Liver (tissue), 8 donors: ENCODE measurements at regions not wholly inside any gene's neighbourhood (a gene's known extent, or its start where the extent isn't known, plus 50 kb on each side); places are given as distances from the start of the nearest gene placed in this dataset.

Source experiments
- DNase-seq: peaks from one replicate; pipeline ENCODE4 v3.0.0-alpha.2; 2017; ENCODE audit warnings: low spot score
- H3K27ac ChIP-seq, 2 donors: one replicate each; pipeline ENCODE4 v1.7.0; 2013; ENCODE audit warnings: inconsistent platforms in 2 of 2, low read length in 2 of 2, control low read depth in 1 of 2, low read depth in 1 of 2, mild to moderate bottlenecking in 1 of 2
- H3K27me3 ChIP-seq, 4 donors: one replicate each; pipeline versions ENCODE4 v1.6.1 to v1.7.0; 2013; ENCODE audit warnings: low read length in 3 of 4, inconsistent platforms in 1 of 4, mild to moderate bottlenecking in 1 of 4, moderate library complexity in 1 of 4; ENCODE audit not compliant: control insufficient read depth in 4 of 4, insufficient read depth in 4 of 4
- H3K36me3 ChIP-seq, 4 donors: one replicate each; pipeline versions ENCODE4 v1.6.1 to v1.7.0; 2013; ENCODE audit warnings: low read length in 3 of 4, mild to moderate bottlenecking in 3 of 4, low read depth in 1 of 4, moderate library complexity in 1 of 4; ENCODE audit not compliant: control insufficient read depth in 4 of 4, insufficient read depth in 3 of 4
- H3K4me1 ChIP-seq, 4 donors: one replicate each; pipeline versions ENCODE4 v1.6.1 to v1.7.0; 2013; ENCODE audit warnings: low read length in 3 of 4, mild to moderate bottlenecking in 3 of 4, moderate library complexity in 1 of 4; ENCODE audit not compliant: control insufficient read depth in 4 of 4, insufficient read depth in 4 of 4
- H3K4me3 ChIP-seq, 3 donors: one replicate each; pipeline versions ENCODE4 v1.6.1 to v1.7.0; 2013; ENCODE audit warnings: low read length in 3 of 3, control low read depth in 1 of 3, low read depth in 1 of 3, mild to moderate bottlenecking in 1 of 3
- H3K9ac ChIP-seq, 2 donors: one replicate each; pipeline ENCODE4 v1.7.0; 2013; ENCODE audit warnings: low read length in 2 of 2, mild to moderate bottlenecking in 2 of 2, moderate library complexity in 2 of 2, control low read depth in 1 of 2, low read depth in 1 of 2
- H3K9me3 ChIP-seq, 4 donors: one replicate each; pipeline versions ENCODE4 v1.6.1 to v1.7.0; 2013; ENCODE audit warnings: low read length in 3 of 4; ENCODE audit not compliant: control insufficient read depth in 4 of 4
- ATF3 ChIP-seq: IDR thresholded peaks from 2 replicates; pipeline ENCODE4 v1.6.1; 2016; ENCODE audit warnings: antibody characterized with exemption
- EGR1 ChIP-seq, 2 donors: IDR thresholded peaks; 2 replicates each; pipeline ENCODE4 v1.6.1; 2016 to 2018; ENCODE audit warnings: antibody characterized with exemption in 2 of 2, low read depth in 2 of 2
- FOXA2 ChIP-seq: IDR thresholded peaks from 2 replicates; pipeline ENCODE4 v1.6.1; 2016; ENCODE audit warnings: antibody characterized with exemption
- GABPA ChIP-seq, 2 donors: IDR thresholded peaks in 1 of 2; conservative IDR thresholded peaks in 1 of 2; 2 replicates each; pipeline ENCODE4 v1.6.1; 2016; ENCODE audit warnings: antibody characterized with exemption in 2 of 2, mild to moderate bottlenecking in 1 of 2, moderate library complexity in 1 of 2
- HNF4A ChIP-seq, 2 donors: conservative IDR thresholded peaks; 2 replicates each; pipeline ENCODE4 v1.6.1; 2016; ENCODE audit warnings: antibody characterized with exemption in 2 of 2, mild to moderate bottlenecking in 2 of 2
- HNF4G ChIP-seq: IDR thresholded peaks from 2 replicates; pipeline ENCODE4 v1.6.1; 2016; ENCODE audit warnings: antibody characterized with exemption
- JUND ChIP-seq, 2 donors: IDR thresholded peaks; 2 replicates each; pipeline ENCODE4 v1.6.1; 2016; ENCODE audit warnings: antibody characterized with exemption in 2 of 2
- NR2F2 ChIP-seq: IDR thresholded peaks from 2 replicates; pipeline ENCODE4 v1.6.1; 2016; ENCODE audit warnings: antibody characterized with exemption
- RAD21 ChIP-seq, 2 donors: IDR thresholded peaks; 2 replicates each; pipeline ENCODE4 v1.6.1; 2016; ENCODE audit warnings: antibody characterized with exemption in 2 of 2, mild to moderate bottlenecking in 2 of 2
- REST ChIP-seq: IDR thresholded peaks from 2 replicates; pipeline ENCODE4 v1.6.1; 2016; ENCODE audit warnings: antibody characterized with exemption, mild to moderate bottlenecking
- RXRA ChIP-seq, 2 donors: IDR thresholded peaks; 2 replicates each; pipeline ENCODE4 v1.6.1; 2017 to 2018; ENCODE audit warnings: antibody characterized with exemption in 2 of 2, mild to moderate bottlenecking in 1 of 2
- SP1 ChIP-seq: IDR thresholded peaks from 2 replicates; pipeline ENCODE4 v1.6.1; 2018; ENCODE audit warnings: antibody characterized with exemption, mild to moderate bottlenecking
- WGBS: extraction: QIAGEN DNeasy Blood & Tissue Kit; methylation state at CpG from one replicate; pipeline ENCODE4 v1.1.7; 2013; 5-methylcytosine and 5-hydroxymethylcytosine counted together
- TF ChIP-seq, protein P1 (sequence below): fragments of 150-350 bp; IDR thresholded peaks from 2 replicates; pipeline ENCODE4 v1.5.1; 2017; ENCODE audit warnings: improper control_type of control experiment, low read depth, low read length; ENCODE audit not compliant: missing input control
- TF ChIP-seq, protein P2 (sequence below): IDR thresholded peaks from 2 replicates; pipeline ENCODE4 v1.6.1; 2016; ENCODE audit warnings: antibody characterized with exemption
- TF ChIP-seq, protein P3 (sequence below): IDR thresholded peaks from 2 replicates; pipeline ENCODE4 v1.6.1; 2016; ENCODE audit warnings: antibody characterized with exemption
- donor health status: healthy.
- donor health status: healthy.
- donor health status: healthy.
- donor health status: healthy.
- donor health status: healthy.

DNA sequence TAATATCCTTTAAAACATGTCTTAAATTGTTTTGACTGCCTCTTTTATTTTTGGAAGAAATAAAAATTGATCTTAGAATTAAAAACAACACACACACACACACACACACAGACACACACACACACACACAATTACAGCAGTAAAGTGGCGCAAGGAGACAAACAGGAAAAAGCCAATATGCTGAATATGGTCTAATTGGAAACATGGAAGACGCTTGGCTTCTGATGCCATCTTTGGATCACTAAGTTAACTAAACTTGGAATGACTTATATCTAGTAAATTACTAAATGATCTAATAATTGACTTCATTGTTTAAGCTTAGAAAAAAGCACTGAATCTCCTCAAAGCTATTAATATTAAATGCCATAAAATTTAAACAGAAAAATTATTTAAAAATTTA, 1093.4 kb downstream of the ADGRL3 start:
- 78% methylated on average over 2 of the region's 2 CpGs for WGBS
- peaks cover 0 to 4% (median 0%) of the 10 kb centered on the region in 4 donors for H3K9me3 ChIP-seq
- no peak overlapping the region for H3K9ac ChIP-seq
- no peak overlapping the region for H3K27ac ChIP-seq
- H3K4me3 ChIP-seq: no peak overlapping the region
- DNase-seq: no peak
- H3K27me3 ChIP-seq: no peaks in the 10 kb centered on the region
- no peaks in the 10 kb centered on the region for H3K36me3 ChIP-seq
- no peak for TF ChIP-seq HNF4A (conservative IDR thresholded peaks at IDR 0.05)
- TF ChIP-seq RXRA (IDR thresholded peaks at IDR 0.05): no peak
- no peak for TF ChIP-seq HNF4G
- no peak for TF ChIP-seq ATF3
- no peak for TF ChIP-seq SP1
- no peaks in the 10 kb centered on the region for H3K4me1 ChIP-seq

GRCh38 chr4:62292911-62293310, 1092.8 kb downstream of the ADGRL3 start:
- H3K36me3 ChIP-seq: no peaks in the 10 kb centered on the region
- H3K9me3 ChIP-seq: peaks cover 0 to 4% (median 0%) of the 10 kb centered on the region in 4 donors
- no peak overlapping the region for H3K27ac ChIP-seq
- TF ChIP-seq, protein P1, sequence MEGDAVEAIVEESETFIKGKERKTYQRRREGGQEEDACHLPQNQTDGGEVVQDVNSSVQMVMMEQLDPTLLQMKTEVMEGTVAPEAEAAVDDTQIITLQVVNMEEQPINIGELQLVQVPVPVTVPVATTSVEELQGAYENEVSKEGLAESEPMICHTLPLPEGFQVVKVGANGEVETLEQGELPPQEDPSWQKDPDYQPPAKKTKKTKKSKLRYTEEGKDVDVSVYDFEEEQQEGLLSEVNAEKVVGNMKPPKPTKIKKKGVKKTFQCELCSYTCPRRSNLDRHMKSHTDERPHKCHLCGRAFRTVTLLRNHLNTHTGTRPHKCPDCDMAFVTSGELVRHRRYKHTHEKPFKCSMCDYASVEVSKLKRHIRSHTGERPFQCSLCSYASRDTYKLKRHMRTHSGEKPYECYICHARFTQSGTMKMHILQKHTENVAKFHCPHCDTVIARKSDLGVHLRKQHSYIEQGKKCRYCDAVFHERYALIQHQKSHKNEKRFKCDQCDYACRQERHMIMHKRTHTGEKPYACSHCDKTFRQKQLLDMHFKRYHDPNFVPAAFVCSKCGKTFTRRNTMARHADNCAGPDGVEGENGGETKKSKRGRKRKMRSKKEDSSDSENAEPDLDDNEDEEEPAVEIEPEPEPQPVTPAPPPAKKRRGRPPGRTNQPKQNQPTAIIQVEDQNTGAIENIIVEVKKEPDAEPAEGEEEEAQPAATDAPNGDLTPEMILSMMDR: no peak
- no peak for TF ChIP-seq HNF4G
- no peak for TF ChIP-seq EGR1 (IDR thresholded peaks at IDR 0.05; ENCODE audit: low read depth in 2 of 2)
- TF ChIP-seq HNF4A (conservative IDR thresholded peaks at IDR 0.05): no peak
- no peak for TF ChIP-seq RAD21 (IDR thresholded peaks at IDR 0.05)
- H3K27me3 ChIP-seq: no peaks in the 10 kb centered on the region
- H3K4me1 ChIP-seq: no peaks in the 10 kb centered on the region
- H3K9ac ChIP-seq: no peak overlapping the region
- DNase-seq: no peak
- 79% methylated on average over 14 of the region's 14 CpGs for WGBS
- H3K4me3 ChIP-seq: no peak overlapping the region

- Histone ChIP-seq H3K27me3 (no peaks in the 10 kb centered on the region), H3K36me3 (no peaks in the 10 kb centered on the region), H3K4me1 (no peaks in the 10 kb centered on the region), H3K4me3 (no peak overlapping the region), H3K27ac (no peak overlapping the region), H3K9ac (no peak overlapping the region), H3K9me3 (peaks cover 0 to 4% (median 0%) of the 10 kb centered on the region in 4 donors)
- no peak for DNase-seq
- TF ChIP-seq JUND (IDR thresholded peaks at IDR 0.05) (no peak), REST (no peak), RAD21 (IDR thresholded peaks at IDR 0.05) (no peak), HNF4A (conservative IDR thresholded peaks at IDR 0.05) (no peak), RXRA (IDR thresholded peaks at IDR 0.05) (no peak), NR2F2 (no peak), FOXA2 (no peak), GABPA (IDR thresholded peaks at IDR 0.05 in 1 of 2, conservative IDR thresholded peaks at IDR 0.05 in 1 of 2) (no peak), HNF4G (no peak)
- TF ChIP-seq, protein P2, sequence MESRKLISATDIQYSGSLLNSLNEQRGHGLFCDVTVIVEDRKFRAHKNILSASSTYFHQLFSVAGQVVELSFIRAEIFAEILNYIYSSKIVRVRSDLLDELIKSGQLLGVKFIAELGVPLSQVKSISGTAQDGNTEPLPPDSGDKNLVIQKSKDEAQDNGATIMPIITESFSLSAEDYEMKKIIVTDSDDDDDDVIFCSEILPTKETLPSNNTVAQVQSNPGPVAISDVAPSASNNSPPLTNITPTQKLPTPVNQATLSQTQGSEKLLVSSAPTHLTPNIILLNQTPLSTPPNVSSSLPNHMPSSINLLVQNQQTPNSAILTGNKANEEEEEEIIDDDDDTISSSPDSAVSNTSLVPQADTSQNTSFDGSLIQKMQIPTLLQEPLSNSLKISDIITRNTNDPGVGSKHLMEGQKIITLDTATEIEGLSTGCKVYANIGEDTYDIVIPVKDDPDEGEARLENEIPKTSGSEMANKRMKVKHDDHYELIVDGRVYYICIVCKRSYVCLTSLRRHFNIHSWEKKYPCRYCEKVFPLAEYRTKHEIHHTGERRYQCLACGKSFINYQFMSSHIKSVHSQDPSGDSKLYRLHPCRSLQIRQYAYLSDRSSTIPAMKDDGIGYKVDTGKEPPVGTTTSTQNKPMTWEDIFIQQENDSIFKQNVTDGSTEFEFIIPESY: no peak
- TF ChIP-seq, protein P3, sequence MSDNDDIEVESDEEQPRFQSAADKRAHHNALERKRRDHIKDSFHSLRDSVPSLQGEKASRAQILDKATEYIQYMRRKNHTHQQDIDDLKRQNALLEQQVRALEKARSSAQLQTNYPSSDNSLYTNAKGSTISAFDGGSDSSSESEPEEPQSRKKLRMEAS: no peak
- WGBS: 58% methylated on average over 3 of the region's 3 CpGs
Observed at GRCh38 chr4:62288808-62289541, 1088.8 kb downstream of the ADGRL3 start.
